Spleen (tissue), 11 donors: ENCODE measurements at regions not wholly inside any gene's neighbourhood (a gene's known extent, or its start where the extent isn't known, plus 50 kb on each side); places are given as distances from the start of the nearest gene placed in this dataset.

ENCODE experiments used
- DNase-seq: peaks from one replicate; pipeline ENCODE4 v3.0.0-alpha.2; 2020
- H3K27ac ChIP-seq, 8 donors: fragments of 200-600 bp; sonication (generic) in 7 of 8; 1 replicate in 4 of 8; 2 replicates in 4 of 8; pipeline versions ENCODE4 v1.5.0 to v1.8.0; 2016 to 2021; ENCODE audit warnings: inconsistent platforms in 4 of 8, mild to moderate bottlenecking in 4 of 8, moderate library complexity in 1 of 8
- H3K27me3 ChIP-seq, 7 donors: fragments of 200-600 bp; sonication (generic) in 6 of 7; replicated peaks in 1 of 7; 1 replicate in 4 of 7; 2 replicates in 3 of 7; pipeline versions ENCODE4 v1.5.0 to v1.8.0; 2016 to 2021; ENCODE audit warnings: inconsistent platforms in 3 of 7, mild to moderate bottlenecking in 1 of 7
- H3K36me3 ChIP-seq, 6 donors: fragments of 200-600 bp; sonication (generic) in 5 of 6; 1 replicate in 4 of 6; 2 replicates in 2 of 6; pipeline versions ENCODE4 v1.5.0 to v1.8.0; 2016 to 2021; ENCODE audit warnings: inconsistent platforms in 2 of 6
- H3K4me1 ChIP-seq, 6 donors: fragments of 200-600 bp; sonication (generic) in 5 of 6; 1 replicate in 3 of 6; 2 replicates in 3 of 6; pipeline versions ENCODE4 v1.5.0 to v1.8.0; 2016 to 2021; ENCODE audit warnings: inconsistent platforms in 3 of 6
- H3K4me3 ChIP-seq, 8 donors: fragments of 200-600 bp; sonication (generic) in 7 of 8; 1 replicate in 4 of 8; 2 replicates in 4 of 8; pipeline versions ENCODE4 v1.5.0 to v1.8.0; 2016 to 2021; ENCODE audit warnings: inconsistent platforms in 4 of 8, mild to moderate bottlenecking in 4 of 8, moderate library complexity in 2 of 8
- H3K9me3 ChIP-seq, 8 donors: fragments of 200-600 bp; sonication (generic) in 7 of 8; 1 replicate in 4 of 8; 2 replicates in 4 of 8; pipeline versions ENCODE4 v1.5.0 to v1.8.0; 2016 to 2021; ENCODE audit warnings: inconsistent platforms in 4 of 8
- POLR2A ChIP-seq, 3 donors: fragments of 450-650 bp; IDR thresholded peaks; one replicate each; pipeline ENCODE4 v1.5.1; 2017; ENCODE audit warnings: antibody characterized with exemption in 3 of 3, mild to moderate bottlenecking in 1 of 3
- POLR2AphosphoS5 ChIP-seq, 3 donors: sonication (generic); formaldehyde crosslinking; IDR thresholded peaks; one replicate each; pipeline ENCODE4 v1.5.1; 2017; ENCODE audit warnings: antibody characterized with exemption in 3 of 3
- WGBS, 5 donors: extraction: QIAGEN DNeasy Blood & Tissue Kit in 3 of 5; methylation state at CpG; one replicate each; pipeline versions ENCODE4 v1.1.5 to v1.1.7; 2013 to 2018; 5-methylcytosine and 5-hydroxymethylcytosine counted together
- intact Hi-C: fragments of 100-400 bp; cut with DNase I; formaldehyde crosslinking; loops from one replicate; pipeline ENCODE4 v1.15.0; 2023; ENCODE audit warnings: low total_unique reads
- TF ChIP-seq, protein P1 (sequence below), 11 experiments: fragments of 200-600 bp in 7 of 11; fragments of 450-650 bp in 4 of 11; sonication (generic) in 4 of 11; IDR thresholded peaks in 8 of 11; conservative IDR thresholded peaks in 3 of 11; 1 replicate in 7 of 11; 2 replicates in 4 of 11; pipeline versions ENCODE4 v1.4.0 to v1.8.0; 2016 to 2021; ENCODE audit warnings: antibody characterized with exemption in 11 of 11, inconsistent platforms in 4 of 11, mild to moderate bottlenecking in 1 of 11
- donor health status: healthy with polysubstance abuse.
- donor health status: DM: no; HTN: no; CAD: no; lungs with moderate emphysema.
- donor health status: DM: no; HTN: no; CAD: no.
- donor health status: Bipolar disorder and iron deficiency.
- donor health status: healthy.
- donor health status: DM: no; HTN: no; CAD: no.
- donor health status: DM: yes; HTN: yes; CAD: no.

DNA sequence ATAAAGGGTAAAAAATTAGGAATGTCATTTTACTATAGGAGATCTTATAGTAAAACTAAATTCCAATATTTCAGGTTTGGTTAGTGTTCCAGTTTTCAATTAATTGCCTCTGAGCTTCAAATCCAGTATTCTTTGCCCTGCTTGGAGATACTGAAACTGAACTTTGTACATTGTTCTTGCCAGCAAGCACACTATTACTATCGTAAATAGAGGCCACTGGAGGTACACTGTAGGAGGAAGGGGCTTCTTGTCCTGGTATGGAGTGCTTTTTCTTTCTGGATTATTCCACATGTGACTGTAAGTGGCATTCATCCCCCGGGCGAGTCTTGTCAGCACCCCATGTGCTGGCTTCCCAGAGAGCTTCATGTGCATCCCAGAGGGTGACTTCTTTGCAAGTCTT lies 234.7 kb upstream of the PTPRZ1 start:
- no peak overlapping the region for H3K27ac ChIP-seq
- H3K4me1 ChIP-seq = no peaks in the 10 kb centered on the region
- no peak for DNase-seq
- no peaks in the 10 kb centered on the region for H3K9me3 ChIP-seq
- intact Hi-C loops = no loop called here
- H3K36me3 ChIP-seq = no peaks in the 10 kb centered on the region
- H3K27me3 ChIP-seq = no peaks in the 10 kb centered on the region
- H3K4me3 ChIP-seq = no peak overlapping the region
- TF ChIP-seq, protein P1, sequence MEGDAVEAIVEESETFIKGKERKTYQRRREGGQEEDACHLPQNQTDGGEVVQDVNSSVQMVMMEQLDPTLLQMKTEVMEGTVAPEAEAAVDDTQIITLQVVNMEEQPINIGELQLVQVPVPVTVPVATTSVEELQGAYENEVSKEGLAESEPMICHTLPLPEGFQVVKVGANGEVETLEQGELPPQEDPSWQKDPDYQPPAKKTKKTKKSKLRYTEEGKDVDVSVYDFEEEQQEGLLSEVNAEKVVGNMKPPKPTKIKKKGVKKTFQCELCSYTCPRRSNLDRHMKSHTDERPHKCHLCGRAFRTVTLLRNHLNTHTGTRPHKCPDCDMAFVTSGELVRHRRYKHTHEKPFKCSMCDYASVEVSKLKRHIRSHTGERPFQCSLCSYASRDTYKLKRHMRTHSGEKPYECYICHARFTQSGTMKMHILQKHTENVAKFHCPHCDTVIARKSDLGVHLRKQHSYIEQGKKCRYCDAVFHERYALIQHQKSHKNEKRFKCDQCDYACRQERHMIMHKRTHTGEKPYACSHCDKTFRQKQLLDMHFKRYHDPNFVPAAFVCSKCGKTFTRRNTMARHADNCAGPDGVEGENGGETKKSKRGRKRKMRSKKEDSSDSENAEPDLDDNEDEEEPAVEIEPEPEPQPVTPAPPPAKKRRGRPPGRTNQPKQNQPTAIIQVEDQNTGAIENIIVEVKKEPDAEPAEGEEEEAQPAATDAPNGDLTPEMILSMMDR (IDR thresholded peaks at IDR 0.05 in 8 of 11, conservative IDR thresholded peaks at IDR 0.05 in 3 of 11) = no peak
- TF ChIP-seq POLR2AphosphoS5 (IDR thresholded peaks at IDR 0.05) (no peak), POLR2A (IDR thresholded peaks at IDR 0.05) (no peak)
- 83 to 91% (median 88%) methylated on average over 3 of the region's 3 CpGs for WGBS, 5 donors

- H3K27me3 ChIP-seq = no peaks in the 10 kb centered on the region
- H3K4me3 ChIP-seq = no peak overlapping the region
- no peaks in the 10 kb centered on the region for H3K4me1 ChIP-seq
- no peak overlapping the region for H3K27ac ChIP-seq
- no peak for DNase-seq
- 0 to 57% (median 23%) methylated on average over 1 of the region's 1 CpG for WGBS, 5 donors
- H3K36me3 ChIP-seq = no peaks in the 10 kb centered on the region
- TF ChIP-seq, protein P1 (IDR thresholded peaks at IDR 0.05 in 8 of 11, conservative IDR thresholded peaks at IDR 0.05 in 3 of 11) = no peak
- TF ChIP-seq POLR2AphosphoS5 (IDR thresholded peaks at IDR 0.05) = no peak
- no peak for TF ChIP-seq POLR2A (IDR thresholded peaks at IDR 0.05)
- intact Hi-C loops = no loop called here
- no peaks in the 10 kb centered on the region for H3K9me3 ChIP-seq
These were observed 238.2 kb upstream of the FAM3C start for GRCh38 chr7:121634356-121634755.

GRCh38 chr7:121633186-121633585 lies 237.1 kb upstream of the FAM3C start:
- H3K4me1 ChIP-seq = no peaks in the 10 kb centered on the region
- no peak overlapping the region for H3K27ac ChIP-seq
- no peak for DNase-seq
- H3K9me3 ChIP-seq = no peaks in the 10 kb centered on the region
- WGBS, 5 donors = 57 to 71% (median 62%) methylated on average over 3 of the region's 3 CpGs
- no peaks in the 10 kb centered on the region for H3K27me3 ChIP-seq
- no peak overlapping the region for H3K4me3 ChIP-seq
- H3K36me3 ChIP-seq = no peaks in the 10 kb centered on the region
- TF ChIP-seq POLR2A (IDR thresholded peaks at IDR 0.05) (no peak), POLR2AphosphoS5 (IDR thresholded peaks at IDR 0.05) (no peak)
- TF ChIP-seq, protein P1 (IDR thresholded peaks at IDR 0.05 in 8 of 11, conservative IDR thresholded peaks at IDR 0.05 in 3 of 11) = no peak
- intact Hi-C loops = no loop called here

DNA sequence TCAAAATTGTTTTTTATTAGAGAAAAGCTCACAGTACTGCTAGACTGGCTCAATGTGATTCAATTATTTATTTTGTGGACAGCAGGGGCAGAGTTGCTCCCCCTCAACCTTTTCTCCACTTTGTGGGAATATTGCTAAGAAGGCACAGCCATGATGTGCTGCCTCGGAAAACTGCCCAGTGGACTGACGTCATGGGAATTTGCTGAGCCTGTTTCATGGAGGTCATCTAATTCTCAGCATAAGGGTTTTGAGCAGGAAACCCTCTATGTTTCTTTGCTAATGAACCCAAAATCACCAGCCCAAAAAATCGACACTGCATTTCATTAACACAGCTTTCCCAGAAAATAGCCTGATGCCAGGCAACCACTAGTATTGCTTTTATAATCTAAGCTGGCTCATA lies 228.8 kb upstream of the FAM3C start:
- Histone ChIP-seq H3K36me3 (no peaks in the 10 kb centered on the region), H3K9me3 (no peaks in the 10 kb centered on the region), H3K4me1 (no peaks in the 10 kb centered on the region), H3K27ac (no peak overlapping the region), H3K27me3 (no peaks in the 10 kb centered on the region), H3K4me3 (no peak overlapping the region)
- 73 to 87% (median 85%) methylated on average over 3 of the region's 3 CpGs for WGBS, 5 donors
- TF ChIP-seq, protein P1 (IDR thresholded peaks at IDR 0.05 in 8 of 11, conservative IDR thresholded peaks at IDR 0.05 in 3 of 11) = no peak
- TF ChIP-seq POLR2AphosphoS5 (IDR thresholded peaks at IDR 0.05) = no peak
- intact Hi-C loops = no loop called here
- DNase-seq = no peak
